ENCODE measurements at regions not wholly inside any gene's neighbourhood (a gene's known extent, or its start where the extent isn't known, plus 50 kb on each side); places are given as distances from the start of the nearest gene placed in this dataset.

- 90 to 91% methylated on average over 4 of the region's 4 CpGs for WGBS, 2 donors
- H3K9me3 ChIP-seq = no peaks in the 10 kb centered on the region
- H3K4me1 ChIP-seq = no peaks in the 10 kb centered on the region
- TF ChIP-seq, protein P1, sequence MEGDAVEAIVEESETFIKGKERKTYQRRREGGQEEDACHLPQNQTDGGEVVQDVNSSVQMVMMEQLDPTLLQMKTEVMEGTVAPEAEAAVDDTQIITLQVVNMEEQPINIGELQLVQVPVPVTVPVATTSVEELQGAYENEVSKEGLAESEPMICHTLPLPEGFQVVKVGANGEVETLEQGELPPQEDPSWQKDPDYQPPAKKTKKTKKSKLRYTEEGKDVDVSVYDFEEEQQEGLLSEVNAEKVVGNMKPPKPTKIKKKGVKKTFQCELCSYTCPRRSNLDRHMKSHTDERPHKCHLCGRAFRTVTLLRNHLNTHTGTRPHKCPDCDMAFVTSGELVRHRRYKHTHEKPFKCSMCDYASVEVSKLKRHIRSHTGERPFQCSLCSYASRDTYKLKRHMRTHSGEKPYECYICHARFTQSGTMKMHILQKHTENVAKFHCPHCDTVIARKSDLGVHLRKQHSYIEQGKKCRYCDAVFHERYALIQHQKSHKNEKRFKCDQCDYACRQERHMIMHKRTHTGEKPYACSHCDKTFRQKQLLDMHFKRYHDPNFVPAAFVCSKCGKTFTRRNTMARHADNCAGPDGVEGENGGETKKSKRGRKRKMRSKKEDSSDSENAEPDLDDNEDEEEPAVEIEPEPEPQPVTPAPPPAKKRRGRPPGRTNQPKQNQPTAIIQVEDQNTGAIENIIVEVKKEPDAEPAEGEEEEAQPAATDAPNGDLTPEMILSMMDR (IDR thresholded peaks at IDR 0.05) = no peak
- TF ChIP-seq POLR2A (IDR thresholded peaks at IDR 0.05) = no peak
- TF ChIP-seq POLR2AphosphoS5 (IDR thresholded peaks at IDR 0.05) = no peak
- no peak for TF ChIP-seq EP300 (IDR thresholded peaks at IDR 0.05)
- H3K27me3 ChIP-seq = no peaks in the 10 kb centered on the region
- no peaks in the 10 kb centered on the region for H3K36me3 ChIP-seq
- H3K4me3 ChIP-seq = no peak overlapping the region
- H3K27ac ChIP-seq = no peak overlapping the region
- intact Hi-C loops (cut with DNase I) = no loop called here
- DNase-seq = no peak
These were observed 278.7 kb upstream of the SOX2 start for GRCh38 chr3:181432992-181433391.

GRCh38 chr3:181431748-181432147 is 280.0 kb upstream of the SOX2 start:
- intact Hi-C loops (cut with DNase I) = no loop called here
- no peak overlapping the region for H3K4me3 ChIP-seq
- H3K4me1 ChIP-seq = no peaks in the 10 kb centered on the region
- H3K36me3 ChIP-seq = no peaks in the 10 kb centered on the region
- H3K27me3 ChIP-seq = no peaks in the 10 kb centered on the region
- TF ChIP-seq POLR2AphosphoS5 (IDR thresholded peaks at IDR 0.05) = no peak
- H3K9me3 ChIP-seq = no peaks in the 10 kb centered on the region
- no peak for DNase-seq
- no peak overlapping the region for H3K27ac ChIP-seq
- 73 to 84% methylated on average over 4 of the region's 4 CpGs for WGBS, 2 donors

GRCh38 chr3:181425074-181425473 is 286.7 kb upstream of the SOX2 start:
- H3K4me1 ChIP-seq = no peaks in the 10 kb centered on the region
- H3K27ac ChIP-seq = no peak overlapping the region
- DNase-seq = no peak
- TF ChIP-seq POLR2A (IDR thresholded peaks at IDR 0.05) (no peak), POLR2AphosphoS5 (IDR thresholded peaks at IDR 0.05) (no peak), EP300 (IDR thresholded peaks at IDR 0.05) (no peak)
- TF ChIP-seq, protein P1 (IDR thresholded peaks at IDR 0.05) = no peak
- intact Hi-C loops (cut with DNase I) = no loop called here
- no peaks in the 10 kb centered on the region for H3K9me3 ChIP-seq
- 49 to 52% methylated on average over 3 of the region's 3 CpGs for WGBS, 2 donors
- no peak overlapping the region for H3K4me3 ChIP-seq
- H3K36me3 ChIP-seq = no peaks in the 10 kb centered on the region
- no peaks in the 10 kb centered on the region for H3K27me3 ChIP-seq

DNA sequence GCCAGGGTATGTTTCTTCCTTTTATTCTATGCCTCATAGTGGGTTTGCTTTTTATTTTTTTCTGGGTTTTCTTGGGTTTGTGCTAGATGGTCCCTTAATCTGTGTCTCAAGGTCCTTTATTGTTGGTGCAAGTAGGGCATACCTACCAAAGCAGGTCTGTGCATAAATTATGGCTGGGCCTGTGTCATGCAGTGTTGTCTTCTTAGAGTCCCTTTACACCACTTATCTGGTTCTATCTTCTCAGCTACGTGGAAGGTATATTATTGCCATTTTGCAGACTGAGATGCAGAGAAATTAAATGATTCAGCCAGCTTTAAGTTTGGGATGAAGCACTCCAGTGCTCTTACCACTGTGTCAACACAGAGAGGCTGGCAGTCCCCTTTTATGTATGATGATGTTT is 293.5 kb upstream of the SOX2 start:
- Histone ChIP-seq H3K27ac (no peak overlapping the region), H3K4me3 (no peak overlapping the region), H3K4me1 (no peaks in the 10 kb centered on the region), H3K27me3 (no peaks in the 10 kb centered on the region), H3K36me3 (no peaks in the 10 kb centered on the region), H3K9me3 (no peaks in the 10 kb centered on the region)
- WGBS, 2 donors = 35 to 45% methylated on average over 1 of the region's 1 CpG
- intact Hi-C loops (cut with DNase I) = no loop called here
- no peak for TF ChIP-seq POLR2A (IDR thresholded peaks at IDR 0.05)
- no peak for TF ChIP-seq POLR2AphosphoS5 (IDR thresholded peaks at IDR 0.05)
- no peak for TF ChIP-seq EP300 (IDR thresholded peaks at IDR 0.05)
- TF ChIP-seq, protein P1 (IDR thresholded peaks at IDR 0.05) = no peak
- DNase-seq = no peak

DNA sequence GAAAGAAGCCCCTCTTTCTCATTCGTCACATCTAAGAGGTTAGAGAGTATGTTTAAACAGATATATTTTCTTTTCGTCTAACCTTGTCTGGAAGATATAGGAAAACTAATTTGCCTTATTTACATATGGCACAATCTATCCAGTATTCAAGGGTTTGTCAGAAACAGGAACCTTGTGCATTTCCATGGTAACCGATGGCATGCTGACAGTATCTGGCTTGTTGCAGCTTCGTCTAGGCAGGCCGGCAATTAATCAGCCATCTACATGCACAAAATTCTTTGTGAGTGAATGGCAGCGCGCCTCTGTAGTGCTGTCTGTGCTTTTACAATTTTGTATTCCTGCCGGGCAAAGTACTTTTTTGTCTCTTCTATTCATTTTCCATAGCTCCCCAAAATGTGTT is 294.0 kb upstream of the SOX2 start:
- no peak for TF ChIP-seq EP300 (IDR thresholded peaks at IDR 0.05)
- no peak for TF ChIP-seq POLR2A (IDR thresholded peaks at IDR 0.05)
- TF ChIP-seq, protein P1 (IDR thresholded peaks at IDR 0.05) = no peak
- TF ChIP-seq POLR2AphosphoS5 (IDR thresholded peaks at IDR 0.05) = no peak
- Histone ChIP-seq H3K4me1 (no peaks in the 10 kb centered on the region), H3K4me3 (no peak overlapping the region), H3K27ac (no peak overlapping the region), H3K9me3 (no peaks in the 10 kb centered on the region), H3K27me3 (no peaks in the 10 kb centered on the region), H3K36me3 (no peaks in the 10 kb centered on the region)
- DNase-seq = no peak
- WGBS, 2 donors = 48 to 62% methylated on average over 8 of the region's 8 CpGs
- intact Hi-C loops (cut with DNase I) = no loop called here
